H9 (cell line): ENCODE measurements at regions not wholly inside any gene's neighbourhood (a gene's known extent, or its start where the extent isn't known, plus 50 kb on each side); places are given as distances from the start of the nearest gene placed in this dataset.
"Not testable (repeated sequence)": the region's sequence is repeated elsewhere in the genome, so short reads cannot be mapped to it uniquely, and the experiment has no call there.

ENCODE experiments used
- DNase-seq: peaks from one replicate; pipeline ENCODE4 v3.0.0-alpha.2; 2017
- H2AFZ ChIP-seq: one replicate; pipeline ENCODE4 v1.6.1; 2013; ENCODE audit warnings: mild to moderate bottlenecking, low read length, control low read depth, moderate library complexity
- H2AK5ac ChIP-seq: 2 replicates; pipeline ENCODE4 v1.6.1; 2013; ENCODE audit warnings: low read length, control low read depth, mixed read lengths; ENCODE audit not compliant: insufficient read length
- H2BK120ac ChIP-seq: one replicate; pipeline ENCODE4 v1.6.1; 2013; ENCODE audit warnings: low read depth, mild to moderate bottlenecking, low read length, control low read depth, inconsistent platforms; ENCODE audit not compliant: poor library complexity, severe bottlenecking
- H2BK12ac ChIP-seq: 2 replicates; pipeline ENCODE4 v1.6.1; 2013; ENCODE audit warnings: low read length, control low read depth, mixed read lengths, low read depth; ENCODE audit not compliant: insufficient read length
- H2BK15ac ChIP-seq: 2 replicates; pipeline ENCODE4 v1.6.1; 2013; ENCODE audit warnings: low read depth, low read length, control low read depth
- H2BK20ac ChIP-seq: one replicate; pipeline ENCODE4 v1.6.1; 2013; ENCODE audit warnings: low read depth, mild to moderate bottlenecking, low read length, control low read depth, inconsistent platforms; ENCODE audit not compliant: poor library complexity, severe bottlenecking
- H2BK5ac ChIP-seq: 2 replicates; pipeline ENCODE4 v1.6.1; 2013; ENCODE audit warnings: low read length, control low read depth, mixed read lengths; ENCODE audit not compliant: insufficient read length
- H3K14ac ChIP-seq: 2 replicates; pipeline ENCODE4 v1.6.1; 2013; ENCODE audit warnings: low read length, control low read depth; ENCODE audit not compliant: insufficient read depth
- H3K18ac ChIP-seq: 2 replicates; pipeline ENCODE4 v1.6.1; 2013; ENCODE audit warnings: low read depth, mild to moderate bottlenecking, mixed read lengths, low read length, control low read depth; ENCODE audit not compliant: insufficient read length
- H3K23ac ChIP-seq: 2 replicates; pipeline ENCODE4 v1.6.1; 2013; ENCODE audit warnings: low read length, control low read depth, mixed read lengths, low read depth; ENCODE audit not compliant: insufficient read length
- H3K23me2 ChIP-seq: 2 replicates; pipeline ENCODE4 v1.6.1; 2013; ENCODE audit warnings: low read depth, mild to moderate bottlenecking, mixed read lengths, low read length, control low read depth; ENCODE audit not compliant: insufficient read length, poor library complexity, severe bottlenecking
- H3K27ac ChIP-seq: 2 replicates; pipeline ENCODE4 v1.5.1; 2013; ENCODE audit warnings: low read length, control low read depth, mixed read lengths, low read depth; ENCODE audit not compliant: insufficient read length
- H3K27me3 ChIP-seq: 2 replicates; pipeline ENCODE4 v1.6.1; 2013; ENCODE audit warnings: low read length, control low read depth, inconsistent platforms; ENCODE audit not compliant: insufficient read depth
- H3K4ac ChIP-seq: 2 replicates; pipeline ENCODE4 v1.6.1; 2013; ENCODE audit warnings: low read depth, mild to moderate bottlenecking, control low read depth, inconsistent platforms, low read length, moderate library complexity
- H3K4me1 ChIP-seq: 2 replicates; pipeline ENCODE4 v1.6.1; 2013; ENCODE audit warnings: low read length, control low read depth, inconsistent platforms; ENCODE audit not compliant: insufficient read depth
- H3K4me2 ChIP-seq: 2 replicates; pipeline ENCODE4 v1.6.1; 2013; ENCODE audit warnings: low read length, control low read depth, mixed read lengths; ENCODE audit not compliant: insufficient read length, insufficient read depth
- H3K56ac ChIP-seq: 2 replicates; pipeline ENCODE4 v1.6.1; 2013; ENCODE audit warnings: low read depth, mild to moderate bottlenecking, mixed read lengths, low read length, control low read depth; ENCODE audit not compliant: insufficient read length
- H3K79me1 ChIP-seq: 2 replicates; pipeline ENCODE4 v1.6.1; 2013; ENCODE audit warnings: low read depth, mild to moderate bottlenecking, moderate library complexity, low read length, control low read depth, inconsistent platforms; ENCODE audit not compliant: insufficient read depth, poor library complexity, severe bottlenecking
- H3K79me2 ChIP-seq: 2 replicates; pipeline ENCODE4 v1.6.1; 2013; ENCODE audit warnings: low read length, control low read depth, inconsistent platforms; ENCODE audit not compliant: insufficient read depth
- H3K9ac ChIP-seq: 2 replicates; pipeline ENCODE4 v1.6.1; 2013; ENCODE audit warnings: low read length, control low read depth, mixed read lengths; ENCODE audit not compliant: insufficient read length; ENCODE audit errors: extremely low read depth
- H3K9me3 ChIP-seq: one replicate; pipeline ENCODE4 v1.6.1; 2013; ENCODE audit warnings: low read depth, low read length, inconsistent platforms; ENCODE audit not compliant: control insufficient read depth
- H3T11ph ChIP-seq: one replicate; pipeline ENCODE4 v1.6.1; 2013; ENCODE audit warnings: mild to moderate bottlenecking, low read length, control low read depth, inconsistent platforms
- H4K20me1 ChIP-seq: one replicate; pipeline ENCODE4 v1.6.1; 2013; ENCODE audit not compliant: control insufficient read depth, insufficient read length, insufficient read depth
- H4K5ac ChIP-seq: 2 replicates; pipeline ENCODE4 v1.6.1; 2013; ENCODE audit warnings: low read depth, mild to moderate bottlenecking, mixed read lengths, low read length, control low read depth; ENCODE audit not compliant: insufficient read length
- H4K8ac ChIP-seq: replicated peaks from 2 replicates; pipeline ENCODE4 v1.6.1; 2013; ENCODE audit warnings: low read length, control low read depth, mixed read lengths, low read depth; ENCODE audit not compliant: insufficient read length
- H4K91ac ChIP-seq: 2 replicates; pipeline ENCODE4 v1.6.1; 2013; ENCODE audit warnings: low read depth, mild to moderate bottlenecking, moderate library complexity, mixed read lengths, low read length, control low read depth; ENCODE audit not compliant: insufficient read length
- H3K27ac Mint-ChIP-seq, 3 experiments: 2 replicates in 2 of 3; 3 replicates in 1 of 3; pipeline ENCODE4 v1.8.0; 2020 to 2021; ENCODE audit warnings: mixed read lengths in 3 of 3, mild to moderate bottlenecking in 1 of 3, moderate library complexity in 1 of 3
- H3K27me3 Mint-ChIP-seq: 2 replicates; pipeline ENCODE4 v1.8.0; 2021; ENCODE audit warnings: low read depth, mild to moderate bottlenecking, moderate library complexity, mixed read lengths
- H3K36me3 Mint-ChIP-seq, 3 experiments: 2 replicates in 2 of 3; 3 replicates in 1 of 3; pipeline ENCODE4 v1.8.0; 2020 to 2021; ENCODE audit warnings: low read depth in 3 of 3, mixed read lengths in 3 of 3; ENCODE audit not compliant: insufficient read depth in 1 of 3
- H3K4me1 Mint-ChIP-seq, 2 experiments: 2 replicates each; pipeline ENCODE4 v1.8.0; 2020; ENCODE audit warnings: mixed read lengths in 2 of 2
- H3K4me3 Mint-ChIP-seq, 2 experiments: 2 replicates in 1 of 2; 3 replicates in 1 of 2; pipeline ENCODE4 v1.8.0; 2020 to 2021; ENCODE audit warnings: mild to moderate bottlenecking in 2 of 2, mixed read lengths in 2 of 2, moderate library complexity in 1 of 2
- H3K9me3 Mint-ChIP-seq, 2 experiments: 2 replicates in 1 of 2; 3 replicates in 1 of 2; pipeline ENCODE4 v1.8.0; 2020; ENCODE audit warnings: mild to moderate bottlenecking in 2 of 2, mixed read lengths in 2 of 2, moderate library complexity in 1 of 2
- WGBS: extraction: QIAGEN DNeasy Blood & Tissue Kit; methylation state at CpG from one replicate; pipeline ENCODE4 v1.1.7; 2013; ENCODE audit warnings: missing lambda C conversion rate, low lambda C conversion rate, mixed read lengths; ENCODE audit not compliant: insufficient read length; ENCODE audit errors: extremely low coverage; 5-methylcytosine and 5-hydroxymethylcytosine counted together

GRCh38 chr1:149366402-149366801 is 108.4 kb upstream of the NBPF19 start:
- not testable (repeated sequence) for H3K9me3 ChIP-seq, H3K79me1 ChIP-seq, H4K8ac ChIP-seq, H3K27me3 Mint-ChIP-seq, H4K5ac ChIP-seq, H3K4ac ChIP-seq, H3K4me1 ChIP-seq, H3K9me3 Mint-ChIP-seq, DNase-seq, H2BK20ac ChIP-seq, H3K27me3 ChIP-seq, H2BK15ac ChIP-seq, H2AK5ac ChIP-seq, H3K79me2 ChIP-seq, H3K27ac ChIP-seq, H2BK12ac ChIP-seq, H3K36me3 Mint-ChIP-seq, H4K20me1 ChIP-seq, H3K27ac Mint-ChIP-seq, H3T11ph ChIP-seq, H3K9ac ChIP-seq, H3K4me1 Mint-ChIP-seq, H2BK5ac ChIP-seq, H4K91ac ChIP-seq, H2BK120ac ChIP-seq, H2AFZ ChIP-seq, H3K23ac ChIP-seq, H3K4me2 ChIP-seq, H3K23me2 ChIP-seq, H3K4me3 Mint-ChIP-seq, H3K14ac ChIP-seq, H3K18ac ChIP-seq, H3K56ac ChIP-seq
- no CpG with 5 or more reads among the region's 1 CpG for WGBS

DNA sequence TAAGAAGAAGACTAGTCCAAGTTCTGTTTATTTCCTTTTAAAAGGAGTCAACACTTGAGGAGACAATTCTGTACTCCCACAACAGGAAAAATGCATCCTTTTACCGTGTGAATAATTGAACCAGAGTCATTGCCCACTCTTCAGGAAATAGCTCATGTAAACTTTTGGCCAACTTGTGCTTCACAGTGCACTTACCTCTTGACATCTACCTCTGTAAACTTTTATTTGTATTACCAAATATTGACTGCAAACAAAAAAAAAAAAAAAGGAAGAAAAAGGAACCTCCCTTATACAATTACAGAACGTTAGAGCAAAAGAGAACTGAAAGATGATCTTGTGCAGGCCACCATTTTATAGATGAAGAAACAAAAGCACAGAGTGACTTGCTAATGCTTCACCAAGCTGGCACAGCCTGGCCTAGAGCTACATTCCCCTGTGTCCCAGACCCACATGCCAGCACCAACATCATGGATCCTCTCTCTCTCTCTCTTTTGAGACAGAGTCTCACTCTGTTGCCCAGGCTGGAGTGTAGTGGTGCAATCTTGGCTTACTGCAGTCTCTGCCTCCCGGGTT is 107.3 kb upstream of the NBPF19 start:
- H3K9me3 ChIP-seq, H4K8ac ChIP-seq, H2BK12ac ChIP-seq, H3K36me3 Mint-ChIP-seq, H2BK15ac ChIP-seq, H4K91ac ChIP-seq, H3K23me2 ChIP-seq, H2BK5ac ChIP-seq, H3T11ph ChIP-seq, H3K4me2 ChIP-seq, H3K27ac Mint-ChIP-seq, H3K4me1 Mint-ChIP-seq, H3K27ac ChIP-seq, H3K4me3 Mint-ChIP-seq, DNase-seq, H3K9me3 Mint-ChIP-seq, H3K79me1 ChIP-seq, H4K5ac ChIP-seq, H3K4ac ChIP-seq, H3K18ac ChIP-seq, H2BK120ac ChIP-seq, H3K79me2 ChIP-seq, H2AK5ac ChIP-seq, H2AFZ ChIP-seq, H2BK20ac ChIP-seq, H4K20me1 ChIP-seq, H3K23ac ChIP-seq, H3K9ac ChIP-seq, H3K4me1 ChIP-seq, H3K27me3 ChIP-seq, H3K14ac ChIP-seq, H3K27me3 Mint-ChIP-seq, H3K56ac ChIP-seq: not testable (repeated sequence)
- WGBS, result no CpG with 5 or more reads among the region's 3 CpGs
